Gastrocnemius medialis (tissue), 4 donors: ENCODE measurements at regions not wholly inside any gene's neighbourhood (a gene's known extent, or its start where the extent isn't known, plus 50 kb on each side); places are given as distances from the start of the nearest gene placed in this dataset.
"Not testable (repeated sequence)": the region's sequence is repeated elsewhere in the genome, so short reads cannot be mapped to it uniquely, and the experiment has no call there.

ENCODE experiments used
- ATAC-seq, 2 donors: fragments of 150-250 bp; one replicate each; pipeline ENCODE4 v1.9.1; 2016
- DNase-seq, 2 donors: peaks; one replicate each; pipeline ENCODE4 v3.0.0-alpha.2; 2019
- H3K27ac ChIP-seq, 4 donors: fragments of 200-600 bp; sonication (generic); 1 replicate in 1 of 4; 2 replicates in 3 of 4; pipeline ENCODE4 v1.5.1; 2016 to 2018; ENCODE audit warnings: mild to moderate bottlenecking in 2 of 4, moderate library complexity in 1 of 4
- H3K27me3 ChIP-seq, 3 donors: fragments of 200-600 bp; sonication (generic) in 2 of 3; 1 replicate in 1 of 3; 2 replicates in 2 of 3; pipeline versions ENCODE4 v1.5.1 to v1.6.0; 2016 to 2019; ENCODE audit warnings: mild to moderate bottlenecking in 1 of 3, moderate library complexity in 1 of 3
- H3K36me3 ChIP-seq, 2 donors: fragments of 200-600 bp; sonication (generic) in 1 of 2; one replicate each; pipeline ENCODE4 v1.5.1; 2017 to 2018
- H3K4me1 ChIP-seq, 2 donors: fragments of 200-600 bp; sonication (generic) in 1 of 2; one replicate each; pipeline ENCODE4 v1.5.1; 2016 to 2017; ENCODE audit warnings: mild to moderate bottlenecking in 2 of 2
- H3K4me3 ChIP-seq, 4 donors: fragments of 200-600 bp; sonication (generic) in 3 of 4; 1 replicate in 1 of 4; 2 replicates in 3 of 4; pipeline ENCODE4 v1.5.1; 2016 to 2019; ENCODE audit warnings: mild to moderate bottlenecking in 2 of 4
- H3K9me3 ChIP-seq, 3 donors: fragments of 200-600 bp; sonication (generic) in 2 of 3; 1 replicate in 1 of 3; 2 replicates in 2 of 3; pipeline ENCODE4 v1.5.1; 2016 to 2019
- in situ Hi-C, 4 donors: fragments of 200-750 bp; cut with MboI; loops; one replicate each; pipeline versions ENCODE4 v1.15.0 to v1.8.0; 2017; ENCODE audit warnings: low sequenced_read_pairs in 4 of 4
- intact Hi-C: fragments of 100-400 bp; cut with DNase I; formaldehyde crosslinking; loops from one replicate; pipeline ENCODE4 v1.15.1; 2023; ENCODE audit warnings: low total_unique reads

DNA sequence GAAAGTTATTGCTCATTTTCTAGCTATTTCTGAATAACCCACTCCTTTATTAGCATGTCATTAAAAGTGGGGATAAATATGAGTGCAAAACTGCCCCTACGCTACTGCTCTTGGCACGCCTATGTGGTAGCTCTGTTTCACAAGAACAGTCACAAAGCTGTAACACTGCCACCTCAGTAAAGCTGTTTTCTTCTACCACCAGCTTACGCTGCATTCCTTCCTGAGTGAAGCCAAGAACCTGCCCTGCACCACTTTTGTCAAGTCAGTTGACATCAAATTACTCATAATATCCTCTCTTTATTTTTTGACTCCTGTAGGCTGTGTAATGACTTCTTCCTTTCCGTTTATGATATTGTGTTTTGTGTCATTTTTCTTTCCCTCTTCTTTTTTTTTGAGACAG, 1539.7 kb downstream of the RPIA start:
- H3K4me1 ChIP-seq, ATAC-seq, H3K36me3 ChIP-seq, intact Hi-C loops, in situ Hi-C loops, H3K4me3 ChIP-seq, DNase-seq, H3K27me3 ChIP-seq, H3K9me3 ChIP-seq, H3K27ac ChIP-seq: not testable (repeated sequence)

DNA sequence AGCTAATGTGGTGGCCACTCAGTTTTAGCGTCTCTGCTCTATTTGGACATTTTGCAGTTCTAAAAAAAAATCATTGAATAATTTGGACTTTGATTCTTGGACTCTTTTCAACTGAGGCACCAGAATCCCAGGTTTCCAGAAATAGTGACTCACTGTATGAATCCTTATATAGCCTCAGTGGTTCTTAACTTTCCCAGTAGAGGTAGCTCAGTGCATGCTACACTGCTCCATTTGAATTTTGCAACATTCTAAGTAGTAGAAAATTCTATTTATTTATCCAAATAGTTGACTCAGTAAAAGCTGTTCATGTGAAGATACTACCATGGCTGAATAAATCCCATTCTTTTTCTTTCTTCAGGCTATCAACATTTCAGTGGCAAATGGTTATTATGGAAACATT, 1544.0 kb downstream of the RPIA start:
- H3K9me3 ChIP-seq, ATAC-seq, intact Hi-C loops, H3K4me3 ChIP-seq, DNase-seq, in situ Hi-C loops, H3K27ac ChIP-seq, H3K36me3 ChIP-seq, H3K27me3 ChIP-seq, H3K4me1 ChIP-seq: not testable (repeated sequence)

DNA sequence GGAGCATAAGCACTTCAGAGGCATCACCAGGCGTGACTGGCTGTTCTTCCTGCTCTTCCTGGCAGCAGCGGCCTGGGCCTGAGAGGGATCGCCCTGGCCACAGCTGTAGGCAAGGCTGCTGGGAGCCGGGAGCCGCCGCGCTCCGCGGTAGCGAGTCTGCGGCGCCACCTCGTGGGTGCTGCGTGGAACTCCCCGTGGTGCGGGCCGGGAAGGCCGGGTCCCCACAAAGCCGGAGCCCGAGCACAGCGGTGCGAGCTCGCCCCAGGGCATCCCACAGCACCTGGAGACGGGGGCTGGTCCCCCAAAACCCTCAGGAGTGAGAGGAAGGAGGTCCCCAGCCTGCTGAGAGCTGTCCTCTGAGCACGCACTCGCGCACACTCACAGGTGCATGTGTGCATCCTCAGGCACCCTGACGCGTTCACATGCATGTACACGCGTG, 1546.5 kb downstream of the RPIA start:
- H3K9me3 ChIP-seq, H3K27ac ChIP-seq, H3K4me3 ChIP-seq, H3K27me3 ChIP-seq, in situ Hi-C loops, H3K36me3 ChIP-seq, DNase-seq, H3K4me1 ChIP-seq, ATAC-seq, intact Hi-C loops: not testable (repeated sequence)

DNA sequence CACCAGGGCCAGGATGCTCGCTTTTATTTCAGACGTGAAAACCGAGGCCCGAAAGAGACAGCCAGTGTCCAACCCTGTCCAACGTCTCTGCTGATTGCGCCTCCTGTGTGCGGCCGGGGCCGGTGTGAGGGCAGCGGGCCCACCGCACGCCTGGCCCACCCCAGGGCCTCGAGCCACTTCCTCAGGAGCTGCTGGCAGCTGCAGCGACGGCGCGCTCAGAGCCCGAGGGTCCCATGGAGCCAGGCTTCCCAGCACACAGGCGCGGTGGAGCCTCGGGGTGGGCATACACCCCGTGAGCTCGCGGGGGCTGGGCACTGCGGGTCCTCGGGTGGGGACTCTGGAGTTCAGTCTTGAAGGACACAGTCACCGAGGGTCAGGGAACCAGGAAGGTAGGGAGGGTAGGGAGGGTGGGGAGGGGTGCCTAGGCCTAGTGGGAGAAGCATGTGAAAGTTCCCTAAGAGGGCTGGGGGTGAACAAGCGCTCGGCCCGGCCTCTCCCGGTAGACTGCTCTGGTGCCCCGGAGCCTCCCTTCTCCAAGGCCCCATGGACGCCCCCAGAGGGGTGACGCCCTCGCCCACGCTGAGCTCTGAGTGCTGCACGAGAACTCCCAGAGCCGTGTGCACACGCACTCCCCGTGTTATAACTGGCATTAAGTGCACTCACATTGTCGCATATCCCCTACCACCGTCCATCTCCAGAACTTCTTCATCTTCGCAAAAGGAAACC, 1547.2 kb downstream of the RPIA start:
- H3K4me3 ChIP-seq, H3K4me1 ChIP-seq, in situ Hi-C loops, H3K9me3 ChIP-seq, DNase-seq, H3K27me3 ChIP-seq, H3K27ac ChIP-seq, ATAC-seq, H3K36me3 ChIP-seq, intact Hi-C loops: not testable (repeated sequence)

DNA sequence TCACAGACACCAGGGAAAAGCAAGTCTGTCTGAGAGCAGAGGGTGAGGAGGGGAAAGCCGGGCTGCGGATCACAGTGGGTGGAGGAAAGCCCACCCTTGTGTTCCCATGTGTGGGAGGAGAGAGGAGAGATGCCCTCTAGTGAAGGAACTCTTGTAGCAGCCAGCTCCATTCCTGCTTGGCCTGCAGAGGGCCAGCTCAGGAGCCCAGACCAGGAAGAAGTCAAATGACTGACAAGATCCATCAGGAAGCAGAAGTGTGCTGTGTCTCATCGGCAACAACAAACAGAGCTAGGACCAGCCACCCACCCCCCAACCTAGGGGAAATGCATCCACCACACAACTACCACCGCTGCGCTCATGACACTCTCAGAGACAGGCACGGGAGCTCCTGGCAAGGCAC, 1548.3 kb downstream of the RPIA start:
- DNase-seq, H3K9me3 ChIP-seq, H3K4me1 ChIP-seq, H3K27ac ChIP-seq, H3K27me3 ChIP-seq, in situ Hi-C loops, H3K4me3 ChIP-seq, intact Hi-C loops, H3K36me3 ChIP-seq, ATAC-seq: not testable (repeated sequence)

DNA sequence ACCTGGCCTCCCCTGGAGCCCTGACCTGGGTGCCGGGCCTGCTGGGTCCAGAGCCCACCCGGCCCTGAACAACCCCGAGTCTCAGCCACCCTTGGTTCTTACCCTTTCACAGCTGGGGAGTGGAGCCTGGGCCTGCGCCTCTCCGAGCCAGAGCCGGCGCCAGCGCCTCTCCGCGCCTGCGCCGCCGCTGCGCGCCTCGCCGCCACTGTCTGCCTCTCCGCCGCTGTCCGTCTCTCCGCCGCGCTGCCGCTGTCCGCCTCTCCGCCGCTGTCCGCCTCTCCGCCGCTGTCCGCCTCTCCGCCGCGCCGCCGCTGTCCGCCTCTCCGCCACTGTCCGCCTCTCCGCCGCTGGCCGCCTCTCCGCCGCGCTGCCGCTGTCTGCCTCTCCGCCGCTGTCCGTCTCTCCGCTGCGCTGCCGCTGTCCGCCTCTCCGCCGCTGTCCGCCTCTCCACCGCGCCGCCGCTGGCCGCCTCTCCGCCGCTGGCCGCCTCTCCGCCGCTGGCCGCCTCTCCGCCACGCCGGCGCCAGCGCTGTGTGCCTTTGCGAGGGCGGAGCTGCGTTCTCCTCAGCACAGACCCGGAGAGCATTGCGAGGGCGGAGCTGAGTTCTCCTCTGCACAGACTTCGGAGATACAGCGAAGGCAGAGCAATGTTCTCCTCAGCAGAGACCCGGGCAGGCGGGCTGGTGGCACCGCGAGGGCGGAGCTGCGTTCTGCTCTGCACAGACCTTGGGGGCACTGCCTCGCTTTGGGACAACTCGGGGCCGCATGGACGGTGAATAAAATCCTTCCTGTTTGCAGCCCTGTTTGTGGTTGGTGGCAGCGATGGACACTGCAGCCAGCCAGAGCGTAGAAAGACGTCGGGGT, 1553.7 kb downstream of the RPIA start:
- H3K4me1 ChIP-seq, H3K36me3 ChIP-seq, H3K27me3 ChIP-seq, H3K9me3 ChIP-seq, ATAC-seq, H3K4me3 ChIP-seq, DNase-seq, intact Hi-C loops, H3K27ac ChIP-seq, in situ Hi-C loops: not testable (repeated sequence)

DNA sequence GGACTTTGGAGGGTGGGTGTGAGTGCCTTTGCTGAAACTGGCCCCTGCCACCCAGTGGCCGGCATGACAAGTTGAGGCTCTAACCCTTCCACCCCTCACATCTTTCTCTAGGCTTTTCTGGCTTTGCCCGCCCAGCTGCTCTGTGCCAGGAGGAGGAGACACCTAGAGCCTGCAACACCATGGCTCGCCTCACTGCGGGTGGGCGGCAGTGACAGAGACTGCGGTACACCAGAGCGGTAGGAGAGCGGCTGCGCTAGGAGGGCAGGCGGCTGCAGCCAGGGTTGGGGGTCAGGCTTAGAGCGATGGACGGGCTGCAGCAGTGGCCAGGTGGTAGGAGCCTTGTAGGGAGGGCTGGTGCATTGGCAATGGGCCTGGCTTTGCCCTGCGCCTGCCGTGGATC, 1556.9 kb downstream of the RPIA start:
- H3K9me3 ChIP-seq, H3K36me3 ChIP-seq, H3K27me3 ChIP-seq, intact Hi-C loops, in situ Hi-C loops, ATAC-seq, H3K4me3 ChIP-seq, H3K4me1 ChIP-seq, H3K27ac ChIP-seq, DNase-seq: not testable (repeated sequence)

DNA sequence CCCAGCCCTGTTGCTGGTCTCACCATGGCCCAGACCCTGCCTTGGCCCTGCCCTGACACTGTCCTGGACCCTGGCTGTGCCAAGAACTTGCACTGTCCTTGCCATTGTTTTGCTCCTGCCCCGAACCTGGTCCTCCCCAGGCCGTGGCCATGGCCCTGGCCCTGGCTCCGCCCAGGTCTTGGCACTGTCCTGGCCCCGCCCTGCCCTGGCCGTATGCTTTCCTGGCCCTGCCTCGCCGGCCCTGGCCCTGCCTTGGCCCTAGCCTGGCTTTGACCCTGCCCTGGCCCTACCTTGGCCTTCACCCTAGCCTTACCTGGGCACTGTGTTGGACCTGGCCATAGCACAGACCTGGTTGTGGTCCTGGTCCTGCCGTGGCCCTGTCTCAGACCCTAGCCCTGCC, 1558.9 kb downstream of the RPIA start:
- H3K4me3 ChIP-seq, H3K27me3 ChIP-seq, H3K9me3 ChIP-seq, ATAC-seq, intact Hi-C loops, H3K36me3 ChIP-seq, in situ Hi-C loops, H3K27ac ChIP-seq, DNase-seq, H3K4me1 ChIP-seq: not testable (repeated sequence)

DNA sequence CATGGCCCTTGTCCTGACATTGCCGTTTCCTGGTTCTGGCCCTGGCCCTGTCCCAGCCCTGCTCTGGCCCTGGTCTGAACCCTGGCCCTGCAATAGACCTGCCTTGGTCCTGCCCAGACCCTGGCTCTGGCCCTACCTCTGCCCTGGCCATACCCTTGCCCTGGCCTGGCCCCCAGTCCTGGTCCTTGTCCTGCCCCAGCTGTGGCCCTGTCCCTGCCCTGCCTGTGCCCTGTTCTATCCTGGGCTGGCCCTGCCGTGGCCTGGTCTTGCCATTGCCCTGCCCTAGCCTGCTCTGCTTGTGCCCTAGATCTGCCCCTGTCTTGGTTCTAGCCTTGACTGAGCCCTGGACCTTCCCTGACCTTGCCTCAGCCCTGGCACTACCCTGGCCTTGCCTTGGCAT, 1560.1 kb downstream of the RPIA start:
- DNase-seq, H3K27me3 ChIP-seq, H3K27ac ChIP-seq, ATAC-seq, in situ Hi-C loops, H3K4me3 ChIP-seq, H3K4me1 ChIP-seq, H3K36me3 ChIP-seq, intact Hi-C loops, H3K9me3 ChIP-seq: not testable (repeated sequence)

DNA sequence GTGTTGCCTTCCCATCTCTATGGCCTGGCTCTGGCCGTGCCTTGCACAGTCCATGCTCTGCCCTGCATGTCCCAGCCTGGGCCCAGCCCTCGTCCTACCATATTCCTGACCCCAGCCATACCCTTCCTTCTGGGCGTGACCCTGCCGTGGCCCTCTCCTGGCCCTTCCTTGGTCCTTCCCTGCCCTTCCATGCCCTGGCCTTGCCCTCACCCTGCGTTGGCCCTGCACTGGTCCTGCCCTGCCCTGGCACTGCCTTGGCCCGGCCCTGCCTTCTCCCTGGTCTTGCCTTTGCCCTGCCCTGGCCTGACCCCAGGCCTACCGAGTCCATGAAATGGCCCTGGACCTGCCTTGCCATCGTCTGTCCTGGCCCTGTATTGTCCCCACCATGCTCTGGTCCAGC, 1561.8 kb downstream of the RPIA start:
- H3K27me3 ChIP-seq, ATAC-seq, DNase-seq, H3K4me1 ChIP-seq, in situ Hi-C loops, intact Hi-C loops, H3K27ac ChIP-seq, H3K36me3 ChIP-seq, H3K9me3 ChIP-seq, H3K4me3 ChIP-seq: not testable (repeated sequence)

DNA sequence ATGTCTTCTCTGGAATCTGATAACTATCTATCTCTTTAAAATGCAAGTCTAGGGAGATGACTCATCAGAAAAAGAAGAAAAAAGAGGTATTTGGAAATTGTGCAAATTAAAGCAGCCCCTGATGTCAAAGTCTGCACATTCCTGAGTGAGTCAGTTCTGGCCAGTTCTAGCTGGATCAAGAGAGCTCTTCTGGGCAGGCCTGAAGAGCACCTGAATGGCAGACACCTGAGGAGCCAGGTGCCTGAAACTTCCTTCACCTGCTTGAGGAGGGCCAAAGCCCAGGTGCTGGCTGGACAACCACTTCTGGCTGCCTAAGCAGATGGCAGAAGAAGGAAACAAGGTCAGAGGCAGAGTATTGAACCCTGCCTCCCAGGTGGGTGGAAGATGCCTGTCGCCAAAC, 1575.4 kb downstream of the RPIA start:
- in situ Hi-C loops, ATAC-seq, H3K4me1 ChIP-seq, H3K27ac ChIP-seq, H3K4me3 ChIP-seq, intact Hi-C loops, DNase-seq, H3K9me3 ChIP-seq, H3K36me3 ChIP-seq, H3K27me3 ChIP-seq: not testable (repeated sequence)

DNA sequence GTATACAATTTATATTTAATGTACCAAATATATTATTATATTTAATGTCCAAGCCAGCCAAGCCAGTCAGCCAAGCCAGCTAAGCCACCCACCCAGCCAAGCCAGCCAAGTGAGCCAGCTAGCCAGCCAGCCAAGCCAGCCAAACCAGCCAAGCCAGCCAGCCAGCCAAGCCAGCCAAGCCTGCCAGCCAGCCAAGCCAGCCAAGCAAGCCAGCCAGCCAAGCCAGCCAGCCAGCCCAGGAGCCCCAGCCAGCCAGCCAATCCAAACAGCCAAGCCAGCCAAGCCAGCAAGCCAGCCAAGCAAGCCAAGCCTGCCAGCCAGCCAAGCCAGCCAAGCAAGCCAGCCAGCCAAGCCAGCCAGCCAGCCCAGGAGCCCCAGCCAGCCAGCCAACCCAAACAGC, 1596.3 kb downstream of the RPIA start:
- H3K27ac ChIP-seq, in situ Hi-C loops, H3K36me3 ChIP-seq, H3K4me3 ChIP-seq, H3K27me3 ChIP-seq, intact Hi-C loops, ATAC-seq, DNase-seq, H3K9me3 ChIP-seq, H3K4me1 ChIP-seq: not testable (repeated sequence)
